K562 (cell line): ENCODE measurements at regions not wholly inside any gene's neighbourhood (a gene's known extent, or its start where the extent isn't known, plus 50 kb on each side); places are given as distances from the start of the nearest gene placed in this dataset.
A peak's percentile ranks its signal among the peaks of the same experiment; 100 is the strongest.

ENCODE experiments used
- ATAC-seq: fragments of 200-7000 bp; cut with Tn5 transposase; 3 replicates; pipeline ENCODE4 v1.9.1; 2020; ENCODE audit warnings: moderate library complexity
- BruUV-seq: library from RNA; stranded (reverse); fragments of 400-500 nt; replicated peaks from 2 replicates; lab custom pipeline; 2021; lab: Mats Ljungman, UMichigan
- CTCF ChIA-PET: fragments of 300-600 bp; formaldehyde crosslinking; extraction: SDS; loops from one replicate; lab custom pipeline; 2021; ENCODE audit warnings: low intra/inter-chr PET ratio; lab: Yijun Ruan, JAX
- POLR2A ChIA-PET: fragments of 300-600, 350-650 bp; sonication (Branson Sonifier 250); formaldehyde crosslinking; extraction: SDS; loops from one replicate; lab custom pipeline; 2021; ENCODE audit warnings: antibody characterized with exemption, inconsistent platforms; lab: Yijun Ruan, JAX
- DNase-seq, 4 experiments: peaks; one replicate each; pipeline versions ENCODE4 v3.0.0 to v3.0.0-alpha.2; 2011 to 2018; ENCODE audit warnings: low spot score in 3 of 4, mixed read lengths in 3 of 4; ENCODE audit errors: extremely low read depth in 1 of 4
- FAIRE-seq: peaks from 2 replicates; lab custom pipeline; 2011; peaks lifted over from hg19 to GRCh38; lab: Jason Lieb, UNC
- H2AFZ ChIP-seq: 2 replicates; pipeline ENCODE4 v1.6.0; 2011; ENCODE audit warnings: low read depth, low read length, control low read depth, inconsistent platforms
- H3K27ac ChIP-seq: fragments of 200-600 bp; 3 replicates; pipeline ENCODE4 v1.8.0; 2011; ENCODE audit warnings: low read depth, mild to moderate bottlenecking, control low read depth, inconsistent platforms, low read length, moderate library complexity, mixed read lengths; ENCODE audit errors: extremely low read depth
- H3K27me3 ChIP-seq, 2 experiments: fragments of 300-600 bp in 1 of 2; 2 replicates in 1 of 2; 3 replicates in 1 of 2; pipeline versions ENCODE4 v1.6.0 to v1.8.0; 2011; ENCODE audit warnings: inconsistent platforms in 2 of 2, low read length in 2 of 2, mild to moderate bottlenecking in 1 of 2, mixed read lengths in 1 of 2, moderate library complexity in 1 of 2; ENCODE audit not compliant: control insufficient read depth in 2 of 2, insufficient read depth in 2 of 2
- H3K36me3 ChIP-seq: fragments of 300-600 bp; 3 replicates; pipeline ENCODE4 v1.8.0; 2011; ENCODE audit warnings: mild to moderate bottlenecking, low read length, inconsistent platforms; ENCODE audit not compliant: control insufficient read depth, insufficient read depth
- H3K4me1 ChIP-seq, 2 experiments: fragments of 200-600 bp in 1 of 2; replicated peaks in 1 of 2; 2 replicates in 1 of 2; 3 replicates in 1 of 2; pipeline versions ENCODE4 v1.5.1 to v1.8.0; 2011; ENCODE audit warnings: inconsistent platforms in 2 of 2, low read length in 2 of 2, mild to moderate bottlenecking in 1 of 2, mixed read lengths in 1 of 2, moderate library complexity in 1 of 2; ENCODE audit not compliant: control insufficient read depth in 2 of 2, insufficient read depth in 2 of 2
- H3K4me2 ChIP-seq: 2 replicates; pipeline ENCODE4 v1.6.1; 2011; ENCODE audit warnings: low read length, control low read depth, inconsistent platforms, mixed read lengths; ENCODE audit not compliant: insufficient read depth
- H3K4me3 ChIP-seq: fragments of 200-600 bp; sonication (generic), shearing (Covaris generic); 2 replicates; pipeline ENCODE4 v1.5.1; 2016; ENCODE audit warnings: control low read depth, inconsistent platforms
- H3K79me2 ChIP-seq: fragments of 200-600 bp; 3 replicates; pipeline ENCODE4 v1.8.0; 2011; ENCODE audit warnings: low read length, inconsistent platforms; ENCODE audit not compliant: control insufficient read depth, insufficient read depth
- H3K9ac ChIP-seq, 2 experiments: 2 replicates each; pipeline versions ENCODE4 v1.6.0 to v1.6.1; 2011; ENCODE audit warnings: low read depth in 2 of 2, low read length in 2 of 2, control low read depth in 1 of 2, inconsistent platforms in 1 of 2, mild to moderate bottlenecking in 1 of 2, mixed read lengths in 1 of 2; ENCODE audit not compliant: insufficient read depth in 1 of 2
- H3K9me1 ChIP-seq: one replicate; pipeline ENCODE4 v1.6.0; 2011; ENCODE audit warnings: inconsistent platforms, mild to moderate bottlenecking, low read length, moderate library complexity; ENCODE audit not compliant: control insufficient read depth, insufficient read depth
- H3K9me3 ChIP-seq: replicated peaks from 2 replicates; pipeline ENCODE4 v1.5.1; 2011; ENCODE audit warnings: low read depth, low read length, inconsistent platforms; ENCODE audit not compliant: control insufficient read depth, insufficient read depth
- H4K20me1 ChIP-seq: replicated peaks from 2 replicates; pipeline ENCODE4 v1.6.1; 2011; ENCODE audit warnings: low read length, inconsistent platforms, mixed read lengths; ENCODE audit not compliant: control insufficient read depth, insufficient read depth
- BRD4 ChIP-seq: fragments of 200-600 bp; sonication (generic); IDR thresholded peaks from 2 replicates; pipeline ENCODE4 v1.6.1; 2017; ENCODE audit warnings: inconsistent platforms
- ESRRA ChIP-seq: fragments of 450-650 bp; IDR thresholded peaks from 2 replicates; pipeline ENCODE4 v1.6.1; 2014; ENCODE audit warnings: low read depth, mild to moderate bottlenecking, moderate library complexity, borderline replicate concordance
- FIP1L1 ChIP-seq: fragments of 200-400 bp; formaldehyde crosslinking; IDR thresholded peaks from 2 replicates; pipeline ENCODE4 v1.6.1; 2018; ENCODE audit warnings: mild to moderate bottlenecking, low read depth, low read length; ENCODE audit not compliant: poor library complexity, severe bottlenecking
- ILF3 ChIP-seq: fragments of 450-650 bp; IDR thresholded peaks from 2 replicates; pipeline ENCODE4 v1.6.1; 2018; ENCODE audit warnings: antibody characterized with exemption, mild to moderate bottlenecking, moderate library complexity, borderline replicate concordance
- PREB ChIP-seq: sonication (generic); formaldehyde crosslinking; IDR thresholded peaks from 2 replicates; pipeline ENCODE4 v1.8.1; 2023; ENCODE audit warnings: mild to moderate bottlenecking, missing genetic modification reagents
- RBBP5 ChIP-seq: fragments of 200-600 bp; sonication (generic); IDR thresholded peaks from 2 replicates; pipeline ENCODE4 v1.6.1; 2012; ENCODE audit warnings: borderline replicate concordance, mild to moderate bottlenecking, low read length, control low read depth, inconsistent platforms; ENCODE audit not compliant: insufficient read depth, poor library complexity, severe bottlenecking
- SAFB2 ChIP-seq: fragments of 200-400 bp; formaldehyde crosslinking; IDR thresholded peaks from 2 replicates; pipeline ENCODE4 v1.6.1; 2018; ENCODE audit warnings: borderline replicate concordance, low read length, low read depth, moderate library complexity; ENCODE audit not compliant: severe bottlenecking
- TAF9B ChIP-seq: fragments of 450-650 bp; IDR thresholded peaks from 2 replicates; pipeline ENCODE4 v1.6.1; 2018; ENCODE audit warnings: mild to moderate bottlenecking; ENCODE audit not compliant: partially characterized antibody
- ZKSCAN8 ChIP-seq: fragments of 200-800 bp; sonication (Bioruptor generic); IDR thresholded peaks from 2 replicates; pipeline ENCODE4 v1.6.1; 2016; ENCODE audit warnings: missing genetic modification characterization, missing compliant biosample characterization
- ZNF311 ChIP-seq: fragments of 250-450 bp; sonication (Bioruptor Pico); IDR thresholded peaks from 2 replicates; pipeline ENCODE4 v1.4.0; 2020; ENCODE audit warnings: mild to moderate bottlenecking, moderate library complexity
- ZNF740 ChIP-seq, 3 experiments: fragments of 200-800 bp in 1 of 3; sonication (Bioruptor generic) in 1 of 3; sonication (generic) in 1 of 3; formaldehyde crosslinking in 1 of 3; IDR thresholded peaks; 2 replicates each; pipeline versions ENCODE4 v1.6.1 to v1.8.0; 2016 to 2022; ENCODE audit warnings: mild to moderate bottlenecking in 2 of 3, missing compliant biosample characterization in 2 of 3, missing genetic modification characterization in 2 of 3, missing genetic modification reagents in 1 of 3
- WGBS: fragments of 100-300 bp; shearing (Covaris generic); methylation state at CpG from one replicate; pipeline ENCODE4 v1.1.6; 2016; ENCODE audit warnings: low coverage, mixed read lengths; ENCODE audit not compliant: insufficient coverage; ENCODE audit errors: missing lambda C conversion rate; 5-methylcytosine and 5-hydroxymethylcytosine counted together
- in situ Hi-C: fragments of 300-500 bp; cut with MboI; formaldehyde crosslinking; loops from 4 replicates; pipeline ENCODE4 v1.15.0; 2018; ENCODE audit warnings: inconsistent platforms, mixed read lengths
- intact Hi-C: fragments of 100-400 bp; cut with micrococcal nuclease; formaldehyde crosslinking; loops from 2 replicates; pipeline ENCODE4 v1.14.2; 2022
- TF ChIP-seq, protein P1 (sequence below): IDR thresholded peaks from 2 replicates; pipeline ENCODE4 v1.6.1; 2016; ENCODE audit warnings: missing genetic modification characterization, missing compliant biosample characterization

GRCh38 chr3:72601983-72602750 lies 246.1 kb downstream of the SHQ1 start (continued):
- TF ChIP-seq ESRRA: peak; percentile 24; the same call in 1 of the 2 replicates
- TF ChIP-seq BRD4: no peak
- TF ChIP-seq ZKSCAN8 (CRISPR knock-in tag): no peak

GRCh38 chr3:72601060-72601459 lies 247.2 kb downstream of the SHQ1 start:
- Histone ChIP-seq H3K9ac (no peak overlapping the region), H3K4me3 (no peak overlapping the region), H3K79me2 (no peaks in the 10 kb centered on the region), H3K27ac (no peak overlapping the region), H3K9me3 (no peaks in the 10 kb centered on the region), H3K36me3 (no peaks in the 10 kb centered on the region), H3K27me3 (no peaks in the 10 kb centered on the region), H4K20me1 (no peaks in the 10 kb centered on the region), H2AFZ (no peak overlapping the region), H3K9me1 (no peaks in the 10 kb centered on the region), H3K4me1 (peaks cover 4 to 5% of the 10 kb centered on the region in 2 experiments; a peak in 2 of 5 replicates), H3K4me2 (no peak overlapping the region)
- no peak for FAIRE-seq
- POLR2A ChIA-PET: interaction anchor here (0.6 kb wide), 1 partner anchor 890 kb away, joined by 4 read pairs; no protein-coding TSS in a partner anchor
- in situ Hi-C loops (no loop called here), intact Hi-C loops (no loop called here)
- BruUV-seq: no TSS peak
- no peak for DNase-seq
- ATAC-seq: no peak
- CTCF ChIA-PET: no interaction called here
- TF ChIP-seq RBBP5: no peak
- TF ChIP-seq, protein P1, sequence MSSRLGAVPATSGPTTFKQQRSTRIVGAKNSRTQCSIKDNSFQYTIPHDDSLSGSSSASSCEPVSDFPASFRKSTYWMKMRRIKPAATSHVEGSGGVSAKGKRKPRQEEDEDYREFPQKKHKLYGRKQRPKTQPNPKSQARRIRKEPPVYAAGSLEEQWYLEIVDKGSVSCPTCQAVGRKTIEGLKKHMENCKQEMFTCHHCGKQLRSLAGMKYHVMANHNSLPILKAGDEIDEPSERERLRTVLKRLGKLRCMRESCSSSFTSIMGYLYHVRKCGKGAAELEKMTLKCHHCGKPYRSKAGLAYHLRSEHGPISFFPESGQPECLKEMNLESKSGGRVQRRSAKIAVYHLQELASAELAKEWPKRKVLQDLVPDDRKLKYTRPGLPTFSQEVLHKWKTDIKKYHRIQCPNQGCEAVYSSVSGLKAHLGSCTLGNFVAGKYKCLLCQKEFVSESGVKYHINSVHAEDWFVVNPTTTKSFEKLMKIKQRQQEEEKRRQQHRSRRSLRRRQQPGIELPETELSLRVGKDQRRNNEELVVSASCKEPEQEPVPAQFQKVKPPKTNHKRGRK (tag): no peak
- no peak for TF ChIP-seq ZNF311 (CRISPR knock-in tag)
- no peak for TF ChIP-seq FIP1L1
- no peak for TF ChIP-seq SAFB2
- no peak for TF ChIP-seq TAF9B
- no peak for TF ChIP-seq ZNF740 (CRISPR knock-in tag; IDR thresholded peaks at IDR 0.05)
- TF ChIP-seq ZNF740 (tag; IDR thresholded peaks at IDR 0.05): no peak
- TF ChIP-seq PREB (CRISPR knock-in tag): no peak
- TF ChIP-seq ILF3: no peak
- WGBS: 74% methylated on average over 5 of the region's 5 CpGs
